ENCODE measurements at regions not wholly inside any gene's neighbourhood (a gene's known extent, or its start where the extent isn't known, plus 50 kb on each side); places are given as distances from the start of the nearest gene placed in this dataset.

GRCh38 chr6:4658486-4658885 is 117.7 kb upstream of the CDYL start:
- TF ChIP-seq YY1 (IDR thresholded peaks at IDR 0.05; ENCODE audit: low read depth) (no peak), REST (IDR thresholded peaks at IDR 0.05; ENCODE audit: low read depth) (no peak), NFIC (IDR thresholded peaks at IDR 0.05) (no peak), EP300 (IDR thresholded peaks at IDR 0.05; ENCODE audit: borderline replicate concordance) (no peak), EGR1 (IDR thresholded peaks at IDR 0.05) (no peak), ZBTB7A (IDR thresholded peaks at IDR 0.05; ENCODE audit: low read depth) (no peak), CEBPB (IDR thresholded peaks at IDR 0.05) (no peak), TAF1 (IDR thresholded peaks at IDR 0.05; ENCODE audit: low read depth) (no peak), TCF12 (IDR thresholded peaks at IDR 0.05; ENCODE audit: low read depth) (no peak)
